MM.1S (cell line): ENCODE measurements at regions not wholly inside any gene's neighbourhood (a gene's known extent, or its start where the extent isn't known, plus 50 kb on each side); places are given as distances from the start of the nearest gene placed in this dataset.
A peak's percentile ranks its signal among the peaks of the same experiment; 100 is the strongest.

Experiments used
- DNase-seq: peaks from one replicate; pipeline ENCODE4 v3.0.0-alpha.2; 2015
- H2AFZ ChIP-seq: fragments of 300-600 bp; sonication (generic); 2 replicates; pipeline ENCODE4 v1.6.0; 2016; ENCODE audit warnings: antibody characterized with exemption, low read length
- H3F3A ChIP-seq: fragments of 300-600 bp; sonication (generic); 2 replicates; pipeline ENCODE4 v1.6.1; 2016; ENCODE audit warnings: mild to moderate bottlenecking, antibody characterized with exemption, low read length, moderate library complexity, mixed read lengths; ENCODE audit not compliant: insufficient read depth
- H3K27ac ChIP-seq: fragments of 300-600 bp; sonication (generic); 2 replicates; pipeline ENCODE4 v1.5.1; 2016; ENCODE audit warnings: mild to moderate bottlenecking, low read length
- H3K27me3 ChIP-seq: fragments of 300-600 bp; sonication (generic); replicated peaks from 2 replicates; pipeline ENCODE4 v1.6.0; 2016; ENCODE audit warnings: low read length; ENCODE audit not compliant: insufficient read depth
- H3K36me3 ChIP-seq: fragments of 300-600 bp; sonication (generic); replicated peaks from 2 replicates; pipeline ENCODE4 v1.6.1; 2016; ENCODE audit warnings: mild to moderate bottlenecking, low read length, mixed read lengths; ENCODE audit not compliant: insufficient read depth
- H3K4me1 ChIP-seq: fragments of 300-600 bp; sonication (generic); 2 replicates; pipeline ENCODE4 v1.6.1; 2016; ENCODE audit warnings: low read length, mixed read lengths
- H3K4me2 ChIP-seq: fragments of 300-600 bp; sonication (generic); 2 replicates; pipeline ENCODE4 v1.6.0; 2016; ENCODE audit warnings: low read depth, low read length
- H3K4me3 ChIP-seq: fragments of 300-600 bp; sonication (generic); 2 replicates; pipeline ENCODE4 v1.5.1; 2016; ENCODE audit warnings: low read length, mixed read lengths
- H3K79me2 ChIP-seq: fragments of 300-600 bp; sonication (generic); 2 replicates; pipeline ENCODE4 v1.6.1; 2016; ENCODE audit warnings: mixed run types, low read length, mixed read lengths
- H3K9ac ChIP-seq: fragments of 300-600 bp; sonication (generic); 2 replicates; pipeline ENCODE4 v1.6.1; 2016; ENCODE audit warnings: low read length, mixed read lengths
- H3K9me2 ChIP-seq: fragments of 300-600 bp; sonication (generic); replicated peaks from 2 replicates; pipeline ENCODE4 v1.6.1; 2016; ENCODE audit warnings: mild to moderate bottlenecking, low read length, mixed read lengths; ENCODE audit not compliant: insufficient read depth
- H3K9me3 ChIP-seq: fragments of 300-600 bp; sonication (generic); replicated peaks from 2 replicates; pipeline ENCODE4 v1.6.1; 2016; ENCODE audit warnings: mild to moderate bottlenecking, low read length, mixed read lengths; ENCODE audit not compliant: insufficient read depth
- H4K20me1 ChIP-seq: fragments of 300-600 bp; sonication (generic); 2 replicates; pipeline ENCODE4 v1.6.1; 2016; ENCODE audit warnings: mild to moderate bottlenecking, low read length, moderate library complexity, mixed read lengths; ENCODE audit not compliant: insufficient read depth
- CTCF ChIP-seq: fragments of 300-600 bp; sonication (generic); IDR thresholded peaks from 2 replicates; pipeline ENCODE4 v1.5.1; 2016; ENCODE audit warnings: antibody characterized with exemption, low read length, mixed read lengths
- EZH2 ChIP-seq: fragments of 300-600 bp; sonication (generic); optimal IDR thresholded peaks from 2 replicates; pipeline ENCODE3; 2017; ENCODE audit warnings: low read depth, mild to moderate bottlenecking, antibody characterized with exemption, low read length, mixed read lengths
- EZH2phosphoT487 ChIP-seq: fragments of 300-600 bp; sonication (generic); IDR thresholded peaks from 2 replicates; pipeline ENCODE4 v1.6.1; 2018; ENCODE audit warnings: antibody characterized with exemption, low read length

GRCh38 chr6:138580040-138580439 is 80.7 kb upstream of the NHSL1 start:
- Histone ChIP-seq H3K4me3 (no peak overlapping the region), H3K4me1 (no peaks in the 10 kb centered on the region), H3K36me3 (no peaks in the 10 kb centered on the region), H3K27me3 (no peaks in the 10 kb centered on the region), H3K9ac (no peak overlapping the region), H4K20me1 (no peaks in the 10 kb centered on the region), H3K4me2 (no peak overlapping the region), H2AFZ (no peak overlapping the region), H3F3A (no peaks in the 10 kb centered on the region), H3K27ac (no peak overlapping the region), H3K9me3 (no peaks in the 10 kb centered on the region), H3K79me2 (no peaks in the 10 kb centered on the region), H3K9me2 (no peaks in the 10 kb centered on the region)
- TF ChIP-seq CTCF (no peak), EZH2 (no peak), EZH2phosphoT487 (no peak)
- no peak for DNase-seq

- no peaks in the 10 kb centered on the region for H3K27me3 ChIP-seq
- TF ChIP-seq EZH2 (no peak), CTCF (no peak), EZH2phosphoT487 (no peak)
- H3K9me2 ChIP-seq = no peaks in the 10 kb centered on the region
- no peaks in the 10 kb centered on the region for H3K4me1 ChIP-seq
- H3K27ac ChIP-seq = no peak overlapping the region
- no peak overlapping the region for H3K4me3 ChIP-seq
- H4K20me1 ChIP-seq = no peaks in the 10 kb centered on the region
- no peak overlapping the region for H2AFZ ChIP-seq
- no peak overlapping the region for H3K4me2 ChIP-seq
- no peak overlapping the region for H3K9ac ChIP-seq
- H3F3A ChIP-seq = no peaks in the 10 kb centered on the region
- H3K9me3 ChIP-seq = no peaks in the 10 kb centered on the region
- no peak for DNase-seq
- no peaks in the 10 kb centered on the region for H3K79me2 ChIP-seq
- H3K36me3 ChIP-seq = no peaks in the 10 kb centered on the region
Observed at GRCh38 chr6:138580801-138581200, 81.5 kb upstream of the NHSL1 start.

GRCh38 chr6:138582573-138582972 is 83.3 kb upstream of the NHSL1 start:
- Histone ChIP-seq H3K27ac (no peak overlapping the region), H3K4me1 (peaks cover 10% of the 10 kb centered on the region), H3F3A (no peaks in the 10 kb centered on the region), H4K20me1 (no peaks in the 10 kb centered on the region), H3K4me3 (no peak overlapping the region), H2AFZ (no peak overlapping the region), H3K36me3 (no peaks in the 10 kb centered on the region), H3K79me2 (no peaks in the 10 kb centered on the region), H3K4me2 (no peak overlapping the region), H3K9me2 (no peaks in the 10 kb centered on the region), H3K9me3 (no peaks in the 10 kb centered on the region), H3K27me3 (no peaks in the 10 kb centered on the region), H3K9ac (no peak overlapping the region)
- TF ChIP-seq EZH2phosphoT487 = no peak
- DNase-seq = no peak

GRCh38 chr6:138586638-138587037 is 87.3 kb upstream of the NHSL1 start:
- Histone ChIP-seq H3K27ac (peak overlapping the region; percentile 4; the same call in 1 of the 2 replicates), H3K9me3 (no peaks in the 10 kb centered on the region), H3K4me1 (peaks cover 14% of the 10 kb centered on the region), H3F3A (no peaks in the 10 kb centered on the region), H3K9ac (no peak overlapping the region), H2AFZ (no peak overlapping the region), H3K36me3 (no peaks in the 10 kb centered on the region), H3K4me3 (no peak overlapping the region), H3K27me3 (no peaks in the 10 kb centered on the region), H3K9me2 (no peaks in the 10 kb centered on the region), H3K4me2 (peak overlapping the region; percentile 1; the same call in 1 of the 2 replicates), H3K79me2 (no peaks in the 10 kb centered on the region), H4K20me1 (no peaks in the 10 kb centered on the region)
- DNase-seq = peak; percentile 75
- no peak for TF ChIP-seq CTCF
- TF ChIP-seq EZH2 = no peak
- TF ChIP-seq EZH2phosphoT487 = no peak
